PC-9 (cell line): ENCODE measurements at regions not wholly inside any gene's neighbourhood (a gene's known extent, or its start where the extent isn't known, plus 50 kb on each side); places are given as distances from the start of the nearest gene placed in this dataset.

ENCODE experiments used
- BruUV-seq: library from RNA; stranded (reverse); fragments of 400-500 nt; replicated peaks from 2 replicates; lab custom pipeline; 2021; lab: Mats Ljungman, UMichigan
- CTCF ChIA-PET: fragments of 300-600 bp; sonication (Branson Sonifier 250); formaldehyde crosslinking; loops from one replicate; lab custom pipeline; 2022; ENCODE audit warnings: antibody characterized with exemption; lab: Charles Lee
- POLR2A ChIA-PET: fragments of 300-600 bp; sonication (Branson Sonifier 250); formaldehyde crosslinking; loops from one replicate; lab custom pipeline; 2022; ENCODE audit warnings: antibody characterized with exemption; ENCODE audit not compliant: unreplicated experiment; lab: Charles Lee
- DNase-seq, 2 experiments: peaks; one replicate each; pipeline versions ENCODE4 v3.0.0 to v3.0.0-alpha.2; 2015 to 2022; ENCODE audit warnings: mixed read lengths in 1 of 2
- H2AFZ ChIP-seq: fragments of 200-600 bp; sonication (generic); 2 replicates; pipeline ENCODE4 v1.8.1; 2017; ENCODE audit warnings: antibody characterized with exemption
- H3F3A ChIP-seq: fragments of 200-600 bp; sonication (generic); 2 replicates; pipeline ENCODE4 v1.8.1; 2017; ENCODE audit warnings: antibody characterized with exemption, mild to moderate bottlenecking, low read depth; ENCODE audit not compliant: insufficient read depth
- H3K27ac ChIP-seq: fragments of 200-600 bp; sonication (generic); 2 replicates; pipeline ENCODE4 v1.6.1; 2016; ENCODE audit warnings: mixed run types
- H3K27me3 ChIP-seq: fragments of 200-600 bp; sonication (generic); 2 replicates; pipeline ENCODE4 v1.6.1; 2016; ENCODE audit warnings: low read depth, mixed run types; ENCODE audit not compliant: insufficient read depth
- H3K36me3 ChIP-seq: fragments of 200-600 bp; sonication (generic); 2 replicates; pipeline ENCODE4 v1.6.1; 2016; ENCODE audit warnings: low read depth, mixed run types
- H3K4me1 ChIP-seq: fragments of 200-600 bp; sonication (generic); replicated peaks from 2 replicates; pipeline ENCODE4 v1.6.1; 2016; ENCODE audit warnings: mixed run types; ENCODE audit not compliant: insufficient read depth
- H3K4me2 ChIP-seq: fragments of 200-600 bp; sonication (generic); 2 replicates; pipeline ENCODE4 v1.6.1; 2017; ENCODE audit warnings: mixed run types
- H3K4me3 ChIP-seq: fragments of 200-600 bp; sonication (generic); 2 replicates; pipeline ENCODE4 v1.6.1; 2016; ENCODE audit warnings: mixed run types
- H3K79me2 ChIP-seq: fragments of 200-600 bp; sonication (generic); 2 replicates; pipeline ENCODE4 v1.6.1; 2017; ENCODE audit warnings: low read depth, mixed run types
- H3K9me2 ChIP-seq: fragments of 200-600 bp; sonication (generic); 2 replicates; pipeline ENCODE4 v1.8.1; 2017; ENCODE audit warnings: mild to moderate bottlenecking; ENCODE audit not compliant: insufficient read depth
- H3K9me3 ChIP-seq: fragments of 200-600 bp; sonication (generic); 2 replicates; pipeline ENCODE4 v1.8.1; 2016; ENCODE audit warnings: low read depth; ENCODE audit not compliant: insufficient read depth
- H4K20me1 ChIP-seq: fragments of 200-600 bp; sonication (generic); 2 replicates; pipeline ENCODE4 v1.8.1; 2017; ENCODE audit not compliant: insufficient read depth
- EZH2 ChIP-seq: fragments of 200-600 bp; sonication (generic); IDR thresholded peaks from 2 replicates; pipeline ENCODE4 v1.8.0; 2017; ENCODE audit warnings: antibody characterized with exemption, low read depth
- intact Hi-C: fragments of 100-400 bp; cut with micrococcal nuclease; formaldehyde crosslinking; loops from one replicate; pipeline ENCODE4 v1.10.0; 2022; ENCODE audit not compliant: unreplicated experiment
- TF ChIP-seq, protein P1 (sequence below): fragments of 200-600 bp; sonication (generic); conservative IDR thresholded peaks from 2 replicates; pipeline ENCODE4 v1.6.1; 2017; ENCODE audit warnings: mixed run types, antibody characterized with exemption, mild to moderate bottlenecking, moderate library complexity

- no peaks in the 10 kb centered on the region for H3K27me3 ChIP-seq
- ChIA-PET POLR2A (no interaction called here), CTCF (no interaction called here)
- no peak for DNase-seq
- H3K9me2 ChIP-seq: peaks cover 3% of the 10 kb centered on the region; the same call in 1 of the 2 replicates
- no peak overlapping the region for H3K27ac ChIP-seq
- no peaks in the 10 kb centered on the region for H3K79me2 ChIP-seq
- no peaks in the 10 kb centered on the region for H3K9me3 ChIP-seq
- no peak overlapping the region for H3K4me3 ChIP-seq
- no peaks in the 10 kb centered on the region for H3K36me3 ChIP-seq
- no peak overlapping the region for H2AFZ ChIP-seq
- no peak overlapping the region for H3K4me2 ChIP-seq
- no peaks in the 10 kb centered on the region for H3F3A ChIP-seq
- TF ChIP-seq, protein P1, sequence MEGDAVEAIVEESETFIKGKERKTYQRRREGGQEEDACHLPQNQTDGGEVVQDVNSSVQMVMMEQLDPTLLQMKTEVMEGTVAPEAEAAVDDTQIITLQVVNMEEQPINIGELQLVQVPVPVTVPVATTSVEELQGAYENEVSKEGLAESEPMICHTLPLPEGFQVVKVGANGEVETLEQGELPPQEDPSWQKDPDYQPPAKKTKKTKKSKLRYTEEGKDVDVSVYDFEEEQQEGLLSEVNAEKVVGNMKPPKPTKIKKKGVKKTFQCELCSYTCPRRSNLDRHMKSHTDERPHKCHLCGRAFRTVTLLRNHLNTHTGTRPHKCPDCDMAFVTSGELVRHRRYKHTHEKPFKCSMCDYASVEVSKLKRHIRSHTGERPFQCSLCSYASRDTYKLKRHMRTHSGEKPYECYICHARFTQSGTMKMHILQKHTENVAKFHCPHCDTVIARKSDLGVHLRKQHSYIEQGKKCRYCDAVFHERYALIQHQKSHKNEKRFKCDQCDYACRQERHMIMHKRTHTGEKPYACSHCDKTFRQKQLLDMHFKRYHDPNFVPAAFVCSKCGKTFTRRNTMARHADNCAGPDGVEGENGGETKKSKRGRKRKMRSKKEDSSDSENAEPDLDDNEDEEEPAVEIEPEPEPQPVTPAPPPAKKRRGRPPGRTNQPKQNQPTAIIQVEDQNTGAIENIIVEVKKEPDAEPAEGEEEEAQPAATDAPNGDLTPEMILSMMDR: no peak
- no peak for TF ChIP-seq EZH2
- BruUV-seq: no TSS peak
- no peaks in the 10 kb centered on the region for H4K20me1 ChIP-seq
- intact Hi-C loops: no loop called here
- H3K4me1 ChIP-seq: no peaks in the 10 kb centered on the region
Observed at GRCh38 chr6:96743496-96743895, 93.8 kb downstream of the GPR63 start.

- DNase-seq: no peak
- POLR2A ChIA-PET: no interaction called here
- no peak overlapping the region for H2AFZ ChIP-seq
- no peaks in the 10 kb centered on the region for H3K9me3 ChIP-seq
- H3K4me3 ChIP-seq: no peak overlapping the region
- no peaks in the 10 kb centered on the region for H3K4me1 ChIP-seq
- no peak overlapping the region for H3K27ac ChIP-seq
- H3K9me2 ChIP-seq: peaks cover 3% of the 10 kb centered on the region; the same call in 1 of the 2 replicates
- no peaks in the 10 kb centered on the region for H3K36me3 ChIP-seq
- intact Hi-C loops: no loop called here
- no peaks in the 10 kb centered on the region for H3F3A ChIP-seq
- H3K79me2 ChIP-seq: no peaks in the 10 kb centered on the region
- BruUV-seq: no TSS peak
- no peaks in the 10 kb centered on the region for H3K27me3 ChIP-seq
- TF ChIP-seq EZH2: no peak
- TF ChIP-seq, protein P1: no peak
- H3K4me2 ChIP-seq: no peak overlapping the region
- H4K20me1 ChIP-seq: no peaks in the 10 kb centered on the region
- CTCF ChIA-PET: no interaction called here
Observed at GRCh38 chr6:96742702-96743101, 94.6 kb downstream of the GPR63 start.

DNA sequence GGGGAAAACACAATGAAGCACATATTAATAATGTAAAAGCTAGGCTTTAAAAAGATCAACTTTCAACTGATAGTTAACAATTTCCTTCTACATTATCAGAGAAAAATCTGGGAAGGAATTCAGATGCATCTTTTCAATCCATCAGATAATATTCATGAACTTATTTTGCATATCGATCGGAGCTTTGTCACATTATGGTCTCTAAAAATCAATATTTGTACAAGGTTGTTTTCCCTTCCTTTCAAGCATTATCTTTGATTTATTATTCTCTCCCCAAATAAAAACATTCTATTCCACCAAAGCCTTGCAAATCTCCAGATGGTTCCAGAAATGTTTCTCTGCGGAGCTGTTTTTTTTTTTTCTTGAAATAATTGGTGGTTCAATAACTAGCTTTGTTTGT is 101.9 kb downstream of the GPR63 start:
- BruUV-seq: no TSS peak
- H3K27me3 ChIP-seq: no peaks in the 10 kb centered on the region
- H2AFZ ChIP-seq: no peak overlapping the region
- DNase-seq: no peak
- H4K20me1 ChIP-seq: no peaks in the 10 kb centered on the region
- H3K9me3 ChIP-seq: no peaks in the 10 kb centered on the region
- H3K79me2 ChIP-seq: no peaks in the 10 kb centered on the region
- H3K4me2 ChIP-seq: no peak overlapping the region
- TF ChIP-seq, protein P1: no peak
- TF ChIP-seq EZH2: no peak
- no peak overlapping the region for H3K4me3 ChIP-seq
- no peaks in the 10 kb centered on the region for H3K36me3 ChIP-seq
- H3K27ac ChIP-seq: no peak overlapping the region
- H3F3A ChIP-seq: no peaks in the 10 kb centered on the region
- POLR2A ChIA-PET: no interaction called here
- H3K4me1 ChIP-seq: no peaks in the 10 kb centered on the region
- CTCF ChIA-PET: no interaction called here
- no peaks in the 10 kb centered on the region for H3K9me2 ChIP-seq
- intact Hi-C loops: no loop called here
